ENCODE measurements at regions not wholly inside any gene's neighbourhood (a gene's known extent, or its start where the extent isn't known, plus 50 kb on each side); places are given as distances from the start of the nearest gene placed in this dataset.

- H3K36me3 ChIP-seq (ENCODE audit: control insufficient read depth, insufficient read depth, low read length), result no peaks in the 10 kb centered on the region
- DNase-seq (ENCODE audit: low read depth in 2 of 2), result no peak
- H3K4me2 ChIP-seq (ENCODE audit: extremely low read depth, insufficient read depth, low read length), result no peak overlapping the region
- no peaks in the 10 kb centered on the region for H3K79me2 ChIP-seq (ENCODE audit: control insufficient read depth, insufficient read depth, low read length)
- no peaks in the 10 kb centered on the region for H3K9me3 ChIP-seq (ENCODE audit: control insufficient read depth, insufficient read depth, low read depth, low read length)
- no peaks in the 10 kb centered on the region for H3K4me1 ChIP-seq (ENCODE audit: control insufficient read depth, extremely low read depth, insufficient read depth, low read length)
- TF ChIP-seq CTCF (conservative IDR thresholded peaks at IDR 0.05 in 1 of 2, IDR thresholded peaks at IDR 0.05 in 1 of 2; ENCODE audit: low read depth in 1 of 2, low read length in 2 of 2) (no peak), EZH2 (IDR thresholded peaks at IDR 0.05; ENCODE audit: low read length, missing control alignments) (no peak)
- H4K20me1 ChIP-seq (ENCODE audit: control insufficient read depth, extremely low read depth, insufficient read depth, low read length), result no peaks in the 10 kb centered on the region
- no peak overlapping the region for H3K27ac ChIP-seq (ENCODE audit: insufficient read depth, low read length)
- H3K27me3 ChIP-seq (ENCODE audit: control insufficient read depth, insufficient read depth, low read length), result no peaks in the 10 kb centered on the region
- H2AFZ ChIP-seq (ENCODE audit: low read length), result no peak overlapping the region
- no peak overlapping the region for H3K4me3 ChIP-seq (replicated peaks in 1 of 4; ENCODE audit: control extremely low read depth in 1 of 4, insufficient read depth in 1 of 4, low read depth in 3 of 4, low read length in 4 of 4)
- H3K9ac ChIP-seq (ENCODE audit: insufficient read depth, low read length), result no peak overlapping the region
Observed at GRCh38 chr12:25884920-25885234, 73.6 kb upstream of the RASSF8 start.

- no peaks in the 10 kb centered on the region for H3K36me3 ChIP-seq (ENCODE audit: control insufficient read depth, insufficient read depth, low read length)
- no peak for TF ChIP-seq CTCF (conservative IDR thresholded peaks at IDR 0.05 in 1 of 2, IDR thresholded peaks at IDR 0.05 in 1 of 2; ENCODE audit: low read depth in 1 of 2, low read length in 2 of 2)
- TF ChIP-seq EZH2 (IDR thresholded peaks at IDR 0.05; ENCODE audit: low read length, missing control alignments), result no peak
- no peaks in the 10 kb centered on the region for H3K27me3 ChIP-seq (ENCODE audit: control insufficient read depth, insufficient read depth, low read length)
- H3K79me2 ChIP-seq (ENCODE audit: control insufficient read depth, insufficient read depth, low read length), result no peaks in the 10 kb centered on the region
- H2AFZ ChIP-seq (ENCODE audit: low read length), result no peak overlapping the region
- no peak overlapping the region for H3K4me2 ChIP-seq (ENCODE audit: extremely low read depth, insufficient read depth, low read length)
- H4K20me1 ChIP-seq (ENCODE audit: control insufficient read depth, extremely low read depth, insufficient read depth, low read length), result no peaks in the 10 kb centered on the region
- no peak for DNase-seq (ENCODE audit: low read depth in 2 of 2)
- H3K9ac ChIP-seq (ENCODE audit: insufficient read depth, low read length), result no peak overlapping the region
- H3K9me3 ChIP-seq (ENCODE audit: control insufficient read depth, insufficient read depth, low read depth, low read length), result no peaks in the 10 kb centered on the region
- no peak overlapping the region for H3K4me3 ChIP-seq (replicated peaks in 1 of 4; ENCODE audit: control extremely low read depth in 1 of 4, insufficient read depth in 1 of 4, low read depth in 3 of 4, low read length in 4 of 4)
- no peaks in the 10 kb centered on the region for H3K4me1 ChIP-seq (ENCODE audit: control insufficient read depth, extremely low read depth, insufficient read depth, low read length)
- no peak overlapping the region for H3K27ac ChIP-seq (ENCODE audit: insufficient read depth, low read length)
Observed at GRCh38 chr12:25886396-25886795, 72.1 kb upstream of the RASSF8 start.

- Histone ChIP-seq H3K79me2 (ENCODE audit: control insufficient read depth, insufficient read depth, low read length) (no peaks in the 10 kb centered on the region), H3K4me2 (ENCODE audit: extremely low read depth, insufficient read depth, low read length) (no peak overlapping the region), H2AFZ (ENCODE audit: low read length) (no peak overlapping the region), H3K9me3 (ENCODE audit: control insufficient read depth, insufficient read depth, low read depth, low read length) (no peaks in the 10 kb centered on the region), H3K4me3 (replicated peaks in 1 of 4; ENCODE audit: control extremely low read depth in 1 of 4, insufficient read depth in 1 of 4, low read depth in 3 of 4, low read length in 4 of 4) (no peak overlapping the region), H4K20me1 (ENCODE audit: control insufficient read depth, extremely low read depth, insufficient read depth, low read length) (no peaks in the 10 kb centered on the region), H3K9ac (ENCODE audit: insufficient read depth, low read length) (no peak overlapping the region), H3K4me1 (ENCODE audit: control insufficient read depth, extremely low read depth, insufficient read depth, low read length) (no peaks in the 10 kb centered on the region), H3K27ac (ENCODE audit: insufficient read depth, low read length) (no peak overlapping the region), H3K36me3 (ENCODE audit: control insufficient read depth, insufficient read depth, low read length) (no peaks in the 10 kb centered on the region), H3K27me3 (ENCODE audit: control insufficient read depth, insufficient read depth, low read length) (no peaks in the 10 kb centered on the region)
- no peak for DNase-seq (ENCODE audit: low read depth in 2 of 2)
- TF ChIP-seq CTCF (conservative IDR thresholded peaks at IDR 0.05 in 1 of 2, IDR thresholded peaks at IDR 0.05 in 1 of 2; ENCODE audit: low read depth in 1 of 2, low read length in 2 of 2), result no peak
- no peak for TF ChIP-seq EZH2 (IDR thresholded peaks at IDR 0.05; ENCODE audit: low read length, missing control alignments)
Observed at GRCh38 chr12:25887367-25887766, 71.1 kb upstream of the RASSF8 start.

Data from fibroblast of lung (primary cell).